Endodermal cell (in vitro differentiated cells): ENCODE measurements at regions not wholly inside any gene's neighbourhood (a gene's known extent, or its start where the extent isn't known, plus 50 kb on each side); places are given as distances from the start of the nearest gene placed in this dataset.
"Not testable (repeated sequence)": the region's sequence is repeated elsewhere in the genome, so short reads cannot be mapped to it uniquely, and the experiment has no call there.

Experiments used
- DNase-seq: peaks from one replicate; pipeline ENCODE4 v3.0.0-alpha.2; 2017
- H3K27ac ChIP-seq: 2 replicates; pipeline ENCODE4 v1.5.1; 2013; ENCODE audit warnings: mild to moderate bottlenecking, low read depth, low read length, moderate library complexity
- H3K27me3 ChIP-seq: 2 replicates; pipeline ENCODE4 v1.6.1; 2013; ENCODE audit warnings: mild to moderate bottlenecking, low read length, moderate library complexity; ENCODE audit not compliant: insufficient read depth, control insufficient read depth, poor library complexity, severe bottlenecking
- H3K36me3 ChIP-seq: 2 replicates; pipeline ENCODE4 v1.7.0; 2013; ENCODE audit warnings: mild to moderate bottlenecking, low read length, moderate library complexity; ENCODE audit not compliant: control insufficient read depth, insufficient read depth
- H3K4me1 ChIP-seq: one replicate; pipeline ENCODE4 v1.7.0; 2013; ENCODE audit warnings: low read length; ENCODE audit not compliant: control insufficient read depth, insufficient read depth
- H3K4me3 ChIP-seq: 2 replicates; pipeline ENCODE4 v1.5.1; 2013; ENCODE audit warnings: mild to moderate bottlenecking, low read length, moderate library complexity
- H3K9ac ChIP-seq: 2 replicates; pipeline ENCODE4 v1.6.1; 2013; ENCODE audit warnings: mild to moderate bottlenecking, low read length, moderate library complexity; ENCODE audit not compliant: poor library complexity, severe bottlenecking; ENCODE audit errors: extremely low read depth
- H3K9me3 ChIP-seq: 2 replicates; pipeline ENCODE4 v1.6.1; 2013; ENCODE audit warnings: mild to moderate bottlenecking, low read length, moderate library complexity; ENCODE audit not compliant: control insufficient read depth
- H3K27ac Mint-ChIP-seq: 2 replicates; pipeline ENCODE4 v1.8.0; 2020; ENCODE audit warnings: mixed read lengths
- H3K27me3 Mint-ChIP-seq: 2 replicates; pipeline ENCODE4 v1.8.0; 2021; ENCODE audit warnings: mild to moderate bottlenecking, mixed read lengths; ENCODE audit not compliant: insufficient read depth
- H3K36me3 Mint-ChIP-seq: 2 replicates; pipeline ENCODE4 v1.8.0; 2020; ENCODE audit warnings: low read depth, mixed read lengths
- H3K4me1 Mint-ChIP-seq: 2 replicates; pipeline ENCODE4 v1.8.0; 2020; ENCODE audit warnings: mixed read lengths
- H3K4me3 Mint-ChIP-seq: 2 replicates; pipeline ENCODE4 v1.8.0; 2020; ENCODE audit warnings: mild to moderate bottlenecking, moderate library complexity, mixed read lengths
- H3K9me3 Mint-ChIP-seq: 2 replicates; pipeline ENCODE4 v1.8.0; 2020; ENCODE audit warnings: mild to moderate bottlenecking, mixed read lengths
- WGBS, 2 experiments: methylation state at CpG; one replicate each; pipeline versions ENCODE4 v1.1.5 to v1.1.7; 2013; ENCODE audit warnings: missing lambda C conversion rate in 2 of 2, mixed read lengths in 1 of 2; ENCODE audit not compliant: insufficient coverage in 1 of 2, insufficient read length in 1 of 2; 5-methylcytosine and 5-hydroxymethylcytosine counted together
- TF ChIP-seq, protein P1 (sequence below): fragments of 200-600 bp; sonication (generic); conservative IDR thresholded peaks from 2 replicates; pipeline ENCODE4 v1.5.0; 2021; ENCODE audit warnings: antibody characterized with exemption, mild to moderate bottlenecking

DNA sequence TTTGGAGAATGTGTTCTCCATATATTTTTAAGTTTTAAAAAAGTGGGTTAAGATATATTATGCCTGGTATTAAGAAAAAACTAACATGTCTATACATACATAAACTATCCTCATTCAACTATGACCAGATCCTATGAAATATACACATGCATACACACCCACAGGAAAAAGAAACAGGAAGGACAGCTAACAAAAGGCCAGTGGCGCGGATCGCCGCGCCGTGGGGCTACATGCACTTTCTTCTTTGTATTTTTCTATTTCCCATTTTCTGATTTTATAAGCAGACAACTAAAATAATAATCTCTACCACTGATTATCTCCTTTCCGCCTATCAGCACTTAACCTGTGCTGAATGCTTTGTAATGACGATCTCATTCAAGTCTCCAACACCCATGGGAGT is 160.1 kb downstream of the OR4M2 start:
- Mint-ChIP-seq H3K4me3 (no peak overlapping the region), H3K27me3 (no peaks in the 10 kb centered on the region), H3K4me1 (no peaks in the 10 kb centered on the region), H3K27ac (no peak overlapping the region), H3K36me3 (peaks cover 15% of the 10 kb centered on the region), H3K9me3 (peaks cover 99% of the 10 kb centered on the region)
- WGBS, 2 experiments = 90 to 95% methylated on average over 8 of the region's 8 CpGs
- H3K27me3 ChIP-seq = no peaks in the 10 kb centered on the region
- TF ChIP-seq, protein P1, sequence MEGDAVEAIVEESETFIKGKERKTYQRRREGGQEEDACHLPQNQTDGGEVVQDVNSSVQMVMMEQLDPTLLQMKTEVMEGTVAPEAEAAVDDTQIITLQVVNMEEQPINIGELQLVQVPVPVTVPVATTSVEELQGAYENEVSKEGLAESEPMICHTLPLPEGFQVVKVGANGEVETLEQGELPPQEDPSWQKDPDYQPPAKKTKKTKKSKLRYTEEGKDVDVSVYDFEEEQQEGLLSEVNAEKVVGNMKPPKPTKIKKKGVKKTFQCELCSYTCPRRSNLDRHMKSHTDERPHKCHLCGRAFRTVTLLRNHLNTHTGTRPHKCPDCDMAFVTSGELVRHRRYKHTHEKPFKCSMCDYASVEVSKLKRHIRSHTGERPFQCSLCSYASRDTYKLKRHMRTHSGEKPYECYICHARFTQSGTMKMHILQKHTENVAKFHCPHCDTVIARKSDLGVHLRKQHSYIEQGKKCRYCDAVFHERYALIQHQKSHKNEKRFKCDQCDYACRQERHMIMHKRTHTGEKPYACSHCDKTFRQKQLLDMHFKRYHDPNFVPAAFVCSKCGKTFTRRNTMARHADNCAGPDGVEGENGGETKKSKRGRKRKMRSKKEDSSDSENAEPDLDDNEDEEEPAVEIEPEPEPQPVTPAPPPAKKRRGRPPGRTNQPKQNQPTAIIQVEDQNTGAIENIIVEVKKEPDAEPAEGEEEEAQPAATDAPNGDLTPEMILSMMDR = no peak
- H3K9me3 ChIP-seq = peaks cover 82% of the 10 kb centered on the region
- no peak for DNase-seq
- H3K4me3 ChIP-seq = no peak overlapping the region
- no peaks in the 10 kb centered on the region for H3K36me3 ChIP-seq
- H3K9ac ChIP-seq = no peak overlapping the region
- no peak overlapping the region for H3K27ac ChIP-seq
- H3K4me1 ChIP-seq = no peaks in the 10 kb centered on the region

DNA sequence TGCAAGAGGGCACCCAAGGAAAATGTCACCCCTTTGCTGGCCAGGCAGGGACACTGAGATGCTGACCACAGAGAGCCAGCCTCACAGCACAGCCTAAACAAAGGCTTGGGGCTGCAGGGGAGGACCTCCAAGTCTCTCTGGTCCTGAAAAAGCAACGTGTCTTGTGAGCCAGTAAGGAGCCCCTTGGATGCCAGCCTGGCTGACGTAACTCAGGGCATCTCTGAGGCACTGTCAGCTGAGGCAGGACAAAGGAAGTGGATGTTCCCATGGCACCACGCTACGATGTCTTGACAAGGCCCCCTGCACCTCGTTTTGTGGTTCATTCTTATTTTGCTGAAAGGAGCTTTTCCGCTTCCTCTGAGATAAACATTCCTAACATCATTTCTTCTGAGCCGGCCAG is 160.7 kb downstream of the OR4M2 start:
- Mint-ChIP-seq H3K4me3 (no peak overlapping the region), H3K4me1 (no peaks in the 10 kb centered on the region), H3K27me3 (no peaks in the 10 kb centered on the region), H3K9me3 (peaks cover 98% of the 10 kb centered on the region), H3K27ac (no peak overlapping the region), H3K36me3 (peaks cover 15% of the 10 kb centered on the region)
- Histone ChIP-seq H3K4me1 (no peaks in the 10 kb centered on the region), H3K9me3 (peaks cover 78% of the 10 kb centered on the region), H3K36me3 (no peaks in the 10 kb centered on the region), H3K27ac (no peak overlapping the region), H3K9ac (no peak overlapping the region), H3K4me3 (no peak overlapping the region), H3K27me3 (no peaks in the 10 kb centered on the region)
- 70 to 74% methylated on average over 6 to 7 of the region's 7 CpGs for WGBS, 2 experiments
- TF ChIP-seq, protein P1 = no peak
- DNase-seq = no peak

DNA sequence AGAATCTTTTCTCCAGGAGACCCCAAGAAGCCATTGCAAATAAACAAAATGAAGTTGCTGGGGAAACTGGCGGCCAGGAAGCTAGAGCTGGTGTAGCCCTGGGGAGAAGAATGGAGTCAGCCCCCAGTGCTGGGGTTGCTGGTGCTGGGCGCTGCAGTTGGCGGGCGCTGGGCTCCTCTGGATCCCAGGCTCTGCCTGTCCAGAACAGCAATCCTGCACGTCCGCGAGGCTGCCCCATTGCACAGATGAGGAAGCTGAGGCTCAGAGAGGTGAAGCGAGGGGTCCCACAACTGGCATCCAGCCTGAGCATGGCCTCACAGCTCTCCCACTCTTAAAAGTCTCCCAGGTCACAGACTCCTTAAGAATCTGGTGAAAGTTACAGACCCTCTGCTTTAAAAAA is 161.1 kb downstream of the OR4M2 start:
- Mint-ChIP-seq H3K27me3 (no peaks in the 10 kb centered on the region), H3K36me3 (peaks cover 17% of the 10 kb centered on the region), H3K4me3 (no peak overlapping the region), H3K27ac (no peak overlapping the region), H3K9me3 (peaks cover 98% of the 10 kb centered on the region), H3K4me1 (no peaks in the 10 kb centered on the region)
- H3K27me3 ChIP-seq = no peaks in the 10 kb centered on the region
- H3K36me3 ChIP-seq = no peaks in the 10 kb centered on the region
- 75 to 79% methylated on average over 8 of the region's 8 CpGs for WGBS, 2 experiments
- no peaks in the 10 kb centered on the region for H3K4me1 ChIP-seq
- no peak overlapping the region for H3K4me3 ChIP-seq
- H3K9me3 ChIP-seq = peaks cover 78% of the 10 kb centered on the region
- DNase-seq = no peak
- no peak overlapping the region for H3K27ac ChIP-seq
- H3K9ac ChIP-seq = no peak overlapping the region
- TF ChIP-seq, protein P1 = no peak

DNA sequence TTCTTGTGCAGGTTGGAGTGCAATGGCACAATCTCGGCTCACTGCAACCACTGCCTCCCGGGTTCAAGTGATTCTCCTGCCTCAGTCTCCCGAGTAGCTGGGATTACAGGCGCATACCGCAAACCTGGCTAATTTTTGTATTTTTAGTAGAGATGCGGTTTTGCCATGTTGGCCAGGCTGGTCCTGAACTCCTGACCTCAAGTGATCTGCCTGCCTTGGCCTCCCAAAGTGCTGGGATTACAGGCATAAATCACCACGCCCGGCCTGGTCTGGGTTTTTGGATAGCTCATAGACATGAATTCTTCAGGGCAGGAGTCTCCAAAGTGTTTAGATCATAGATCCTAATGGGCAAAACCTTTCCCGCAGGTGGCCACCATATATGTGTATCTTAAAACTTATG is 162.0 kb downstream of the OR4M2 start:
- 83 to 88% methylated on average over 4 to 8 of the region's 9 CpGs for WGBS, 2 experiments
- H3K9ac ChIP-seq, DNase-seq, H3K36me3 ChIP-seq, H3K4me1 ChIP-seq, H3K27me3 Mint-ChIP-seq, H3K4me1 Mint-ChIP-seq, H3K27ac Mint-ChIP-seq, H3K27me3 ChIP-seq, H3K4me3 ChIP-seq, H3K27ac ChIP-seq, H3K4me3 Mint-ChIP-seq: not testable (repeated sequence)
- H3K9me3 ChIP-seq = peaks cover 79% of the 10 kb centered on the region
- H3K9me3 Mint-ChIP-seq = peaks cover 98% of the 10 kb centered on the region
- H3K36me3 Mint-ChIP-seq = peaks cover 15% of the 10 kb centered on the region
